Nephron (organoid): ENCODE measurements at regions not wholly inside any gene's neighbourhood (a gene's known extent, or its start where the extent isn't known, plus 50 kb on each side); places are given as distances from the start of the nearest gene placed in this dataset.

Source experiments
- H3K27ac Mint-ChIP-seq, 3 experiments: 2 replicates each; pipeline ENCODE4 v1.8.0; 2020; ENCODE audit warnings: mixed read lengths in 3 of 3, mild to moderate bottlenecking in 2 of 3, moderate library complexity in 1 of 3
- H3K27me3 Mint-ChIP-seq: 2 replicates; pipeline ENCODE4 v1.8.0; 2021; ENCODE audit warnings: low read depth, mild to moderate bottlenecking, moderate library complexity, mixed read lengths
- H3K36me3 Mint-ChIP-seq: 2 replicates; pipeline ENCODE4 v1.8.0; 2020; ENCODE audit warnings: low read depth, mixed read lengths
- H3K4me1 Mint-ChIP-seq: 2 replicates; pipeline ENCODE4 v1.8.0; 2020; ENCODE audit warnings: mixed read lengths
- H3K4me3 Mint-ChIP-seq, 3 experiments: 2 replicates each; pipeline ENCODE4 v1.8.0; 2020; ENCODE audit warnings: mild to moderate bottlenecking in 3 of 3, mixed read lengths in 3 of 3, moderate library complexity in 2 of 3
- H3K9me3 Mint-ChIP-seq: 2 replicates; pipeline ENCODE4 v1.8.0; 2020; ENCODE audit warnings: mixed read lengths
- CTCF ChIP-seq, 3 experiments: fragments of 200-600 bp; sonication (generic); IDR thresholded peaks; one replicate each; pipeline ENCODE4 v1.5.0; 2021; ENCODE audit warnings: antibody characterized with exemption in 3 of 3; ENCODE audit not compliant: unreplicated experiment in 3 of 3

- no peak for TF ChIP-seq CTCF (IDR thresholded peaks at IDR 0.05; ENCODE audit: unreplicated experiment in 3 of 3)
- H3K27me3 Mint-ChIP-seq, result peaks cover 7% of the 10 kb centered on the region
- H3K4me1 Mint-ChIP-seq, result peaks cover 40% of the 10 kb centered on the region
- H3K9me3 Mint-ChIP-seq, result peaks cover 3% of the 10 kb centered on the region
- H3K36me3 Mint-ChIP-seq, result no peaks in the 10 kb centered on the region
- no peak overlapping the region for H3K27ac Mint-ChIP-seq
- H3K4me3 Mint-ChIP-seq, result no peak overlapping the region
These were observed 51.6 kb upstream of the SYN3 start for GRCh38 chr22:33109514-33110430.

GRCh38 chr22:33108037-33108436, 49.9 kb upstream of the SYN3 start:
- H3K4me3 Mint-ChIP-seq, result no peak overlapping the region
- H3K4me1 Mint-ChIP-seq, result peaks cover 40% of the 10 kb centered on the region
- H3K27ac Mint-ChIP-seq, result no peak overlapping the region
- H3K27me3 Mint-ChIP-seq, result peaks cover 11% of the 10 kb centered on the region
- no peak for TF ChIP-seq CTCF (IDR thresholded peaks at IDR 0.05; ENCODE audit: unreplicated experiment in 3 of 3)
- peaks cover 6% of the 10 kb centered on the region for H3K9me3 Mint-ChIP-seq
- H3K36me3 Mint-ChIP-seq, result no peaks in the 10 kb centered on the region
